CD8-positive, alpha-beta memory T cell (primary cell): ENCODE measurements at regions not wholly inside any gene's neighbourhood (a gene's known extent, or its start where the extent isn't known, plus 50 kb on each side); places are given as distances from the start of the nearest gene placed in this dataset.

Experiments
- CTCF ChIA-PET: fragments of 350-600 bp; sonication (Branson Sonifier 250); formaldehyde crosslinking; loops from one replicate; lab custom pipeline; 2021; ENCODE audit warnings: antibody characterized with exemption; lab: Charles Lee
- POLR2A ChIA-PET: fragments of 350-600 bp; sonication (Branson Sonifier 250); formaldehyde crosslinking; loops from one replicate; lab custom pipeline; 2021; ENCODE audit warnings: antibody characterized with exemption; lab: Charles Lee
- DNase-seq, 5 donors: peaks; one replicate each; pipeline versions ENCODE4 v3.0.0 to v3.0.0-alpha.2; 2020 to 2022; ENCODE audit warnings: mixed read lengths in 1 of 5
- H3K27ac ChIP-seq: one replicate; pipeline ENCODE4 v1.7.0; 2013; ENCODE audit warnings: low read depth, mild to moderate bottlenecking, low read length, moderate library complexity
- H3K27me3 ChIP-seq: 2 replicates; pipeline ENCODE4 v1.7.0; 2013; ENCODE audit warnings: low read length, mild to moderate bottlenecking; ENCODE audit not compliant: insufficient read depth, poor library complexity, severe bottlenecking
- H3K36me3 ChIP-seq: 2 replicates; pipeline ENCODE4 v1.7.0; 2013; ENCODE audit warnings: mild to moderate bottlenecking, low read length, moderate library complexity; ENCODE audit not compliant: insufficient read depth
- H3K4me1 ChIP-seq: 2 replicates; pipeline ENCODE4 v1.7.0; 2013; ENCODE audit warnings: mild to moderate bottlenecking, low read length, moderate library complexity; ENCODE audit not compliant: insufficient read depth
- H3K4me3 ChIP-seq: 2 replicates; pipeline ENCODE4 v1.7.0; 2013; ENCODE audit warnings: mild to moderate bottlenecking, low read length
- H3K9me3 ChIP-seq: 2 replicates; pipeline ENCODE4 v1.7.0; 2013; ENCODE audit warnings: mild to moderate bottlenecking, low read length
- H3K27ac Mint-ChIP-seq, 8 donors: one replicate each; pipeline ENCODE4 v1.8.0; 2020 to 2021; ENCODE audit warnings: mixed read lengths in 8 of 8, mild to moderate bottlenecking in 6 of 8, inconsistent platforms in 3 of 8, moderate library complexity in 3 of 8
- H3K27me3 Mint-ChIP-seq, 2 donors: one replicate each; pipeline ENCODE4 v1.8.0; 2020 to 2021; ENCODE audit warnings: mixed read lengths in 2 of 2, mild to moderate bottlenecking in 1 of 2, moderate library complexity in 1 of 2
- H3K36me3 Mint-ChIP-seq, 3 donors: one replicate each; pipeline ENCODE4 v1.8.0; 2020 to 2021; ENCODE audit warnings: mixed read lengths in 3 of 3, inconsistent platforms in 1 of 3, mild to moderate bottlenecking in 1 of 3
- H3K4me1 Mint-ChIP-seq, 3 donors: one replicate each; pipeline ENCODE4 v1.8.0; 2020 to 2021; ENCODE audit warnings: mixed read lengths in 3 of 3, inconsistent platforms in 1 of 3, mild to moderate bottlenecking in 1 of 3
- H3K4me3 Mint-ChIP-seq, 7 donors: one replicate each; pipeline ENCODE4 v1.8.0; 2020 to 2021; ENCODE audit warnings: mixed read lengths in 7 of 7, mild to moderate bottlenecking in 6 of 7, moderate library complexity in 4 of 7, inconsistent platforms in 2 of 7
- H3K9me3 Mint-ChIP-seq, 5 donors: one replicate each; pipeline ENCODE4 v1.8.0; 2020 to 2022; ENCODE audit warnings: mixed read lengths in 5 of 5, mild to moderate bottlenecking in 3 of 5, moderate library complexity in 2 of 5, inconsistent platforms in 1 of 5

- Histone ChIP-seq H3K27ac (no peak overlapping the region), H3K27me3 (no peaks in the 10 kb centered on the region), H3K9me3 (no peaks in the 10 kb centered on the region), H3K36me3 (no peaks in the 10 kb centered on the region), H3K4me1 (no peaks in the 10 kb centered on the region), H3K4me3 (no peak overlapping the region)
- CTCF ChIA-PET, result no interaction called here
- Mint-ChIP-seq H3K4me1 (no peaks in the 10 kb centered on the region), H3K36me3 (no peaks in the 10 kb centered on the region), H3K27ac (no peak overlapping the region), H3K4me3 (no peak overlapping the region), H3K27me3 (peaks cover 0 to 1% of the 10 kb centered on the region in 2 donors), H3K9me3 (peaks cover 2 to 8% (median 5%) of the 10 kb centered on the region in 5 donors)
- POLR2A ChIA-PET, result no interaction called here
- DNase-seq, result no peak
Measured at GRCh38 chr6:84344005-84344404, 116.6 kb upstream of the CEP162 start.

- Mint-ChIP-seq H3K36me3 (no peaks in the 10 kb centered on the region), H3K4me3 (no peak overlapping the region)
- H3K4me1 ChIP-seq, result no peaks in the 10 kb centered on the region
Measured at GRCh38 chr6:84340422-84340821, 113.0 kb upstream of the CEP162 start.

GRCh38 chr6:84333842-84334241 is 106.4 kb upstream of the CEP162 start:
- Mint-ChIP-seq H3K27me3 (peaks cover 0 to 4% of the 10 kb centered on the region in 2 donors), H3K36me3 (no peaks in the 10 kb centered on the region), H3K4me1 (no peaks in the 10 kb centered on the region), H3K27ac (no peak overlapping the region), H3K9me3 (peaks cover 0 to 10% (median 4%) of the 10 kb centered on the region in 5 donors), H3K4me3 (no peak overlapping the region)
- Histone ChIP-seq H3K27ac (no peak overlapping the region), H3K36me3 (no peaks in the 10 kb centered on the region), H3K9me3 (no peaks in the 10 kb centered on the region), H3K4me3 (no peak overlapping the region), H3K4me1 (no peaks in the 10 kb centered on the region), H3K27me3 (no peaks in the 10 kb centered on the region)
- DNase-seq, result no peak
- CTCF ChIA-PET, result no interaction called here
- POLR2A ChIA-PET, result no interaction called here

More at GRCh38 chr6:84340422-84340821, 113.0 kb upstream of the CEP162 start:
- no peak overlapping the region for H3K27ac Mint-ChIP-seq
- H3K4me1 Mint-ChIP-seq, result no peaks in the 10 kb centered on the region
- peaks cover 2 to 17% (median 11%) of the 10 kb centered on the region in 5 donors for H3K9me3 Mint-ChIP-seq
- no peak for DNase-seq
- peaks cover 0 to 5% of the 10 kb centered on the region in 2 donors for H3K27me3 Mint-ChIP-seq
- CTCF ChIA-PET, result no interaction called here
- POLR2A ChIA-PET, result no interaction called here
- H3K9me3 ChIP-seq, result no peaks in the 10 kb centered on the region
- no peak overlapping the region for H3K27ac ChIP-seq
- H3K36me3 ChIP-seq, result no peaks in the 10 kb centered on the region
- no peak overlapping the region for H3K4me3 ChIP-seq
- H3K27me3 ChIP-seq, result no peaks in the 10 kb centered on the region

- H3K27ac ChIP-seq, result no peak overlapping the region
- ChIA-PET POLR2A (no interaction called here), CTCF (no interaction called here)
- Mint-ChIP-seq H3K9me3 (peaks cover 0 to 8% (median 0%) of the 10 kb centered on the region in 5 donors), H3K27ac (no peak overlapping the region), H3K4me1 (no peaks in the 10 kb centered on the region), H3K36me3 (no peaks in the 10 kb centered on the region), H3K4me3 (no peak overlapping the region), H3K27me3 (peaks cover 0 to under 1% of the 10 kb centered on the region in 2 donors)
- DNase-seq, result no peak
- no peaks in the 10 kb centered on the region for H3K4me1 ChIP-seq
- H3K36me3 ChIP-seq, result no peaks in the 10 kb centered on the region
- H3K27me3 ChIP-seq, result no peaks in the 10 kb centered on the region
- no peak overlapping the region for H3K4me3 ChIP-seq
- no peaks in the 10 kb centered on the region for H3K9me3 ChIP-seq
Measured at GRCh38 chr6:84332139-84333034, 104.9 kb upstream of the CEP162 start.

- Mint-ChIP-seq H3K27me3 (no peaks in the 10 kb centered on the region), H3K4me1 (no peaks in the 10 kb centered on the region), H3K4me3 (no peak overlapping the region), H3K36me3 (no peaks in the 10 kb centered on the region), H3K27ac (no peak overlapping the region), H3K9me3 (no peaks in the 10 kb centered on the region)
- H3K36me3 ChIP-seq, result no peaks in the 10 kb centered on the region
- H3K4me3 ChIP-seq, result no peak overlapping the region
- H3K27ac ChIP-seq, result no peak overlapping the region
- no peaks in the 10 kb centered on the region for H3K27me3 ChIP-seq
- POLR2A ChIA-PET, result no interaction called here
- no peak for DNase-seq
- H3K4me1 ChIP-seq, result no peaks in the 10 kb centered on the region
- H3K9me3 ChIP-seq, result no peaks in the 10 kb centered on the region
- CTCF ChIA-PET, result no interaction called here
Measured at GRCh38 chr6:84330325-84330724, 102.9 kb upstream of the CEP162 start.

GRCh38 chr6:84329516-84329915 is 102.1 kb upstream of the CEP162 start:
- no peak overlapping the region for H3K4me3 ChIP-seq
- H3K27ac ChIP-seq, result no peak overlapping the region
- H3K27me3 Mint-ChIP-seq, result no peaks in the 10 kb centered on the region
- DNase-seq, result no peak
- no peak overlapping the region for H3K4me3 Mint-ChIP-seq
- ChIA-PET CTCF (no interaction called here), POLR2A (no interaction called here)
- no peaks in the 10 kb centered on the region for H3K4me1 Mint-ChIP-seq
- no peak overlapping the region for H3K27ac Mint-ChIP-seq
- no peaks in the 10 kb centered on the region for H3K4me1 ChIP-seq
- no peaks in the 10 kb centered on the region for H3K27me3 ChIP-seq
- H3K36me3 ChIP-seq, result no peaks in the 10 kb centered on the region
- H3K9me3 ChIP-seq, result no peaks in the 10 kb centered on the region
- no peaks in the 10 kb centered on the region for H3K36me3 Mint-ChIP-seq
- H3K9me3 Mint-ChIP-seq, result no peaks in the 10 kb centered on the region

GRCh38 chr6:84329077-84329476 is 101.6 kb upstream of the CEP162 start:
- Mint-ChIP-seq H3K27ac (no peak overlapping the region), H3K4me3 (no peak overlapping the region), H3K27me3 (no peaks in the 10 kb centered on the region), H3K36me3 (no peaks in the 10 kb centered on the region), H3K4me1 (no peaks in the 10 kb centered on the region), H3K9me3 (no peaks in the 10 kb centered on the region)
- DNase-seq, result no peak
- Histone ChIP-seq H3K27ac (no peak overlapping the region), H3K4me3 (no peak overlapping the region), H3K36me3 (no peaks in the 10 kb centered on the region), H3K9me3 (no peaks in the 10 kb centered on the region), H3K4me1 (no peaks in the 10 kb centered on the region), H3K27me3 (no peaks in the 10 kb centered on the region)
- ChIA-PET CTCF (no interaction called here), POLR2A (no interaction called here)

GRCh38 chr6:84317463-84317862 is 90.0 kb upstream of the CEP162 start:
- peaks cover 2 to 18% (median 4%) of the 10 kb centered on the region in 5 donors for H3K9me3 Mint-ChIP-seq
- H3K36me3 ChIP-seq, result no peaks in the 10 kb centered on the region
- H3K27ac Mint-ChIP-seq, result no peak overlapping the region
- DNase-seq, result no peak
- H3K27ac ChIP-seq, result no peak overlapping the region
- H3K4me1 ChIP-seq, result no peaks in the 10 kb centered on the region
- H3K27me3 Mint-ChIP-seq, result peaks cover 0 to 3% of the 10 kb centered on the region in 2 donors
- H3K4me3 ChIP-seq, result no peak overlapping the region
- no peaks in the 10 kb centered on the region for H3K9me3 ChIP-seq
- ChIA-PET CTCF (no interaction called here), POLR2A (no interaction called here)
- H3K4me3 Mint-ChIP-seq, result no peak overlapping the region
- no peaks in the 10 kb centered on the region for H3K36me3 Mint-ChIP-seq
- no peaks in the 10 kb centered on the region for H3K27me3 ChIP-seq
- no peaks in the 10 kb centered on the region for H3K4me1 Mint-ChIP-seq
